ENCODE measurements at regions not wholly inside any gene's neighbourhood (a gene's known extent, or its start where the extent isn't known, plus 50 kb on each side); places are given as distances from the start of the nearest gene placed in this dataset.

- TF ChIP-seq, protein P1, sequence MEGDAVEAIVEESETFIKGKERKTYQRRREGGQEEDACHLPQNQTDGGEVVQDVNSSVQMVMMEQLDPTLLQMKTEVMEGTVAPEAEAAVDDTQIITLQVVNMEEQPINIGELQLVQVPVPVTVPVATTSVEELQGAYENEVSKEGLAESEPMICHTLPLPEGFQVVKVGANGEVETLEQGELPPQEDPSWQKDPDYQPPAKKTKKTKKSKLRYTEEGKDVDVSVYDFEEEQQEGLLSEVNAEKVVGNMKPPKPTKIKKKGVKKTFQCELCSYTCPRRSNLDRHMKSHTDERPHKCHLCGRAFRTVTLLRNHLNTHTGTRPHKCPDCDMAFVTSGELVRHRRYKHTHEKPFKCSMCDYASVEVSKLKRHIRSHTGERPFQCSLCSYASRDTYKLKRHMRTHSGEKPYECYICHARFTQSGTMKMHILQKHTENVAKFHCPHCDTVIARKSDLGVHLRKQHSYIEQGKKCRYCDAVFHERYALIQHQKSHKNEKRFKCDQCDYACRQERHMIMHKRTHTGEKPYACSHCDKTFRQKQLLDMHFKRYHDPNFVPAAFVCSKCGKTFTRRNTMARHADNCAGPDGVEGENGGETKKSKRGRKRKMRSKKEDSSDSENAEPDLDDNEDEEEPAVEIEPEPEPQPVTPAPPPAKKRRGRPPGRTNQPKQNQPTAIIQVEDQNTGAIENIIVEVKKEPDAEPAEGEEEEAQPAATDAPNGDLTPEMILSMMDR (IDR thresholded peaks at IDR 0.05): no peak
- TF ChIP-seq POLR2A (IDR thresholded peaks at IDR 0.05): no peak
Observed at GRCh38 chr6:113631666-113632065, 225.5 kb upstream of the MARCKS start.
